ENCODE measurements at regions not wholly inside any gene's neighbourhood (a gene's known extent, or its start where the extent isn't known, plus 50 kb on each side); places are given as distances from the start of the nearest gene placed in this dataset.

DNA sequence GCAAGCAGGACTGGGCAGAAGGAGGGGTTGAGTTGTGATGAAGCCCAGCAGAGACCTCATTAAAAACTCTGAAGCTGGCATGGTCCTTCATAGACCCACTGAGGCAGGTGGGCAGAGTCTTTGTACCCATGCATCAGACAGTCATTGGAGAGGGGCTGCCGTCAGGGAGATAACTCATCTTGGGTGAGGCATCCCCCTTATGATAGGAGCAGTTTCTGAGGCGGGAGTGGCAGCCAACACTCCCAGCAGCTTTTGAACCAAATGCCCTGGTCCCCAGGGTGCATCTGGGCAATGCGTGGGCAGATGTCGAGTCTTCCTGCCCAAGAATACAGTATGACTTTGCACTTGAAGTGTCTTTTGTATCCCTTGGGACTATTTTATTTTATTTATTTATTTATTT lies 68.1 kb downstream of the HTR5A start:
- DNase-seq = no peak

DNA sequence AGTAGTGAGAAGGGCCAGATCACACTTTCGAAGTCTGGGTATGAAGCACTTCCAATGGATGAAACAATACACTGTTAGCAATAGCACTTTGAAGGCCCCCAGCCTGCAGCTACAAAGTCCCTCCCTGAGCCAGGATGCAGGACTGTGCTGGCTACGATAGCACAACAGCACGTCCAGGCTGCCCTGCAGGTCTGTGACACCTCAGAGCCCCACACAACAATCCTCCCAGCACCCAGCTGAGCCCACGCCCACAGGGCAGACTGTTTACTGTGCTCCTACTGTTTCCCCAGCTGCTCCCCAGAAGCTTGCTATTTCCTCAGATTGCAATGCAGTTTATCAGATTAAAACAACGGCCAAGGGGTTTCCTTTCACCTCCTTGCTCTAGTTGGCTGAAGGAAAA lies 71.4 kb downstream of the HTR5A start:
- no peak for DNase-seq

DNA sequence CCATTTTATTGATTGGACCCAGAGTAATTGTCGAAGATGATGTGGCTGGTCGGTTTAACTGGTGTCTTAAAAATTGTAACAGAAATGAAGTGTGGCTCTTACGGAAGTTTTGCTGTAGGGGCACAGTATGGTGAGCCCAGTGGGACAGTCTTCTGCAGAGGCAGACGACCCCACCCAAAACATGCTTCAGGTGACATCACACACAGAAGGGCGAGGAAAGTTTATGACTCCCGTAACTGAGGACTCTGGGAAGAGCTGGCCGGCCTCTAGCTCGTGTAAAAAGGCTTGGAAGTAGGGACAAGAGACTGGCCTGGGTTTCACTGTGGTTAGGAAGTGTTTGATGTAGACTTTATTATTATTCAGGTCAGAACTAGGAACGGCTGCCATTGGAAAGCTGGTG lies 73.3 kb downstream of the HTR5A start:
- DNase-seq = no peak

DNA sequence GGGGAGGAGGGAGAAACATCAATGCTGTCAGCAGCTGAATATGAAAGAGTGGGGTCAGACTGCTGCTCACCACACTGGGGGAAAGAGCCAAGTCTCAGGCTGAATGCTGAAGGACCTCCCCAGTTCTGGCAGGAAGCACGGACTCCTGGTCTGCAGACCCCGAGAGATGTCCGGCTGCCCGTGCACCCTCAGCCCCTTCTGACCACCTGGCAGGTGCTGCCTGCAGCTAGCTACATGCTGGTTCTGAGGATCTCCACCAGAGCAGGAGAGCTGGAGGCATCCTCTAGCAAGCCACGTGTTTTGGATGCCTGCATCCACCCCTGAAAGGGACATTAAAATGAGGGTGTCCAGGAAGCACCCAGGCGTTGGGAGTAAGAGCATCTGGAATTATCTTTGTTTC lies 74.2 kb downstream of the HTR5A start:
- DNase-seq = no peak

DNA sequence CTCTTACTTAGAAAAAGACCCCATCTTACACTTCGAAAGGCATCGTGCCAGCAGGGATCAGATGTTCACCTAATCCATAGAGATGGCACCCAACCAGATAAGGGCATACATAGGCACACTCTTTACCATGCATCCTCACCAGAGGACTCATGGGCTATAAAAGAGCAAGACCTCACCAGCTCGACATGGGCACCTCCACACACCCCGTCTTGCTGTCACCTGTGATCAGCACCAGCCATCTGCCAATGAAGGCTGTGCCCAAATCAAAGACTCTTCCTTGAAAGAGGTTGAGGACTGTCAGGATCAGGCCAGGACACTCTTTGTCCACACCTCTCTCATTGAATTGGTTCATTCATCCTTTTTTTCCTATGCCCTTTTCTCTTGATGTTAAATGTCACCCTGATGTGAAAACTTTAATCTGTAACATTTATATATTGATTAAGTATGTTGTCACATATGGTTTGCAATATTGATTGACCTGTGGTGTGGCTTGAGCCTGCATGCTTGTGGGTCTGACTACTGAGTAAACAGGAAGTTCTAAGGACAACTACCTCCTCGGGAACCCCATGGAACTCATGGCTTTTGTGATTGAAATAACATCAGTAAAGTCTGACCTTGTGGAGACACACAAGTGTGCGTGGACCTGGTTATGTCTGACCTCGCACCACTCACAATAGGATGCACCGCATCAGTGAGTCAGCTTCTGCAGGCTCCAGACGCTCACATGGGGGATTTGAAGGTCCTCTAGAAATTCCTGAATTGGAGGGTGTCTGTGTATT lies 75.5 kb downstream of the HTR5A start:
- DNase-seq = no peak

DNA sequence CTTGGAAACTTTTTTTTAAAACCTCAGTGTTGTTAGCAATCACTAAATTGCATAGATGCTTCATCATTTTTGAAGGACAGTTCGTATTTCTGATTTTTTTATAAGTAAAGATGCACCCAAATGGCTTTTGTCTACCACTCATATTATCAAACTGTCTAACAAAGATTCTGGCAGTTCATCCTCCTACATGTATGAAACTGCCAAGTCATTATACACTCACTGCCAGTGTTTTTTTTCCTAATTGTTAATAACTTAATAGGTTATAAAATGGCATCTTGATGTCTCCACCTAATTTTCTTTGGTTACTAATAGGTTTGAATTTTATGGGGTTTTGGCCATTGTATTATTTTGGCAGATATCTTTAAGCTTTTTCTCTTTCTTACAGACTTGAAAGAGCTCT lies 77.0 kb downstream of the HTR5A start:
- no peak for DNase-seq

DNA sequence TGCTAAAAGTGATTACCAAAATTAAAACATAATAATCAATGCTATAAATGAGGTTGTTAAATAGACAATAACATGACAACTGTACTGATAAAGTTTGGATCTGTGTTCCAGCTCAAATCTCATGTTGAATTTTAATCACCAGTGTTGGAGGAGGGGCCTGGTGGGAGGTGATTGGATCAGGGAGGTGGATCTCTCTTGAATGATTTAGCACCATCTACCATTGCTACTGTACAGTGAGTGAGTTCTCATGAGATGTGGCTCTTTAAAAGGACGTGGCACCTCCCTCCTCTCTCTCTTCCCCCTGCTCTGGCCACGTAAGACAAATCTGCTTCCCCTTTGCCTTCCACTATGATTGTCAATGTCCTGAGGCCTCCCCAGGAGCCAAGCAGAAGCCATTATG lies 77.5 kb downstream of the HTR5A start:
- DNase-seq = no peak

DNA sequence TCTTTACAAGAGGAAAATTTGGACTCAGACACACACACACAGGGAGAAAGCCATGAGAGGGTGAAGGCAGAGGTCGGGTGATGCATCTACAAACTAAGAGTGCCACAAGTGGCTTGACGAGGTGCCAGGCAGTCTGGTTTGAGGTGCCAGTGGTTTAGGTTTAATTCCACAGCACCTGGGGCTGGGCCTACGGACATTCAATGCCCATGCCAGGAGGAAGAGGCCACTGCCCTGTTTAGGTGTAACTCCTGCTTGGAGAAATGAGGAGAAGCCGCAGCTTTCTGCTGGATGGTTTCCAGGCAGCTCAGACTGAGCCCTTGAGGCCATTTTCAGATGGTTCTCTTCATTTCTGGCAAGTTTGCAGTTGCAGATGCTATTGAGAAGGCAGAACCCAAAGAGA lies 83.6 kb downstream of the HTR5A start:
- DNase-seq = no peak

DNA sequence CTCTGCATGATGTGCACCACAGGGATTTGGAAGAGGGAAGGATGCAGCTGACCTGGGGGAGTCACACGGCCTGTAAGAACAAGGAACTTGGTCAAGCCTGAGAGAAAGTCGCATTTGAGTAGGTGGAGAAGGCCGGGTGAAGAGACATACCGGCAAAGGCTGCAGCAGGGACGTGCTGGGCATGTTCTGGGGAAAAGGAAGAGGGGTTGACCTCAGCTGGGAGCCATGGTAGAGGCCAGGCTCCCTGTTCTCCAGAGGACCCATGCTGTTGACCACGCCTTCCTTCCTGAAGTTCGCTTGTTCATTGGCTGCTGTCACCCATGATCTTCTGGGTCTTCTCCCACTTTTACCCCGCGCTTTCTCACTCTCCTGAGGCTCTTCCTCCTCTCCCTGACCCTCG lies 84.5 kb downstream of the HTR5A start:
- DNase-seq = no peak

DNA sequence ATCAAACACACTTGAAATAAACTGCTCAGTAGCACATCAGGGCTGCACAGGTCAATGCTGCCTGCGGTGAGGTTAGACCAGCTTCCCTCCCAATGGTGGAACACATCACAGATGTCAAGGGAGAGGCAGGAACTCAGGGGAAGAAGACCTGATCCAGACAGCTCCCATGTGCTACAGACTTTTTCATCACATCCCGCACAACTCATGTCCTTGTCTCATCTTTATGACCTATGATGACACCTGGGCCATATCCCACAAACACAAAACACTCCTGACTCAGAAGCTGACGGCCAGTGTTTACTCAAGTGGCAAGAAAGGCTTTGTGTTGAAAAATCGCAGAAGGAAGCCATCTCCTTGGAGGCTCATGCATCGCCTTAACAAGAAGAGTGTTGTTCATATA lies 91.6 kb downstream of the HTR5A start:
- no peak for DNase-seq

DNA sequence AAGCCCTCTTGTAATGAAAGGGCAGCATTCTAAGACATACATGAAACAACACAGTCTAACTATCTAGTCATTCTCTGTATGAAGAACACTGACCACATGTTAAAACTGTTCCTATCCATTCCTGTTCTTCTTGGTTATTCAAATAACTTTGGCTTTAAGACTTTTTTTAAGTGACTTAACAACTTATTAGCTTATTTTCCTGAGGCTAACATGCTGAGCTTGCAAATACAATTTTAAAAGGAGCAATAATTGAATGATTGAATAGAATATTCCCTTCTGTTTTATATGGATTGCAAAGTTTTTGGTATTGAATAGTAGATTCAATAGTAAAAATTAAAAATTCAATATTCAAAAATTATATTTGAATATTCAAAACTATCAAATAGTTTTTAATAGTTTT lies 92.3 kb downstream of the HTR5A start:
- DNase-seq = no peak

DNA sequence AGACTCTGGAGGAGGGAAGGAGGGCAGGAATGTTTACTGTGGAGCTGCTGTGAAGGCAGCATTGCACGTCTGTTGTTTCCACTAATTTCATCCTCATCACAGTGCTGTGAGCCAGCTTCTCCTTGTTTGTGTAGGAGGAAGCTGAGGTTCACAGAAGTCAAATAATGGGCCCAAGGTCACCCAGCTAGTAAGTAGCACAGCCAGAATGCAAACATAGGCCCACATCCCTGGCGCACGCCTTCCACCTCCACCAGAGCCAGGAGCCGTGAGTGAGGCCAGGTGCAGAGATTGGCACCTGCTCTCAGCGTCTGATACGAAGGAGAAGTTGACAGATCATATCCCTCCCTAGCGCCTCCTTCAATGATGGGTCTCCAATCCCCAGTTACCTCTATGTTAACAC lies 93.6 kb downstream of the HTR5A start:
- DNase-seq = no peak

DNA sequence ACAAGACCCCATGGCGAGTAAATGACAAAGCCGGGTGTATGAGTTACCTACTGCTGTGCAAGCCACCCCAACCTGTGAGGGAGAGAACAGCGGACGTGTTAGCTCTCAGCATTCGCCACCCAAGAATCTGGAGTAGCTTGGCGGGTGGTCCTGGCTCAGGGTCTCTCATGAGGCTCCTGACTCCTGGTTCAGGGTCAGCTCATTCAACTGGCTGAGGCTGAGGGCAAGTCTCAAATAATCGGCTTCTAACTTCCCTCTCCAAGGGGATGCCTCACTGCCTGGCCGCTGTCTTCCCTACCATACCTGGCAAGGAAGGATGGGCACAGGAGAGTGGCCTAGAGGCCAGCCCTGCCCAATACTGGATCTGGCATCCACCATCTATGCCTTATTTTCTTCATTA lies 94.2 kb downstream of the HTR5A start:
- no peak for DNase-seq

DNA sequence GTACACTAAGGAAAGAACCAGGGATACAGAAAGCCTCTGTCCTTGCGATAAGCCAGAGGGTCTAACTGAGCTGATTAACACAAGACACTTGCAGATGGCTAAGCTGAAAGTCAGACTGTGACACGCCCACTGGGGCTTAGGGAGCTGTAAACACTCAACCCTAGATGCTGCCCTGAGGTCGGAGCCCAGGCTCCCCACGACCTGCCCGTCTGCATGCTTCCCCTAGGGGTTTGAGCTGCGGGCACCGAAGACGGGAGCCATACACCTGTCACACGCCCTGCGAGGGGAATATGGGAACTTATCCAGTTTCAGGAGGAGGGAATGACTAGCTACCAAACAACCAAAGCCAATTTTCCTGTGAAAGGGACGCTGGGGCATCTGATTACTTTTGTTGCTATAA lies 96.0 kb downstream of the HTR5A start:
- DNase-seq = no peak

DNA sequence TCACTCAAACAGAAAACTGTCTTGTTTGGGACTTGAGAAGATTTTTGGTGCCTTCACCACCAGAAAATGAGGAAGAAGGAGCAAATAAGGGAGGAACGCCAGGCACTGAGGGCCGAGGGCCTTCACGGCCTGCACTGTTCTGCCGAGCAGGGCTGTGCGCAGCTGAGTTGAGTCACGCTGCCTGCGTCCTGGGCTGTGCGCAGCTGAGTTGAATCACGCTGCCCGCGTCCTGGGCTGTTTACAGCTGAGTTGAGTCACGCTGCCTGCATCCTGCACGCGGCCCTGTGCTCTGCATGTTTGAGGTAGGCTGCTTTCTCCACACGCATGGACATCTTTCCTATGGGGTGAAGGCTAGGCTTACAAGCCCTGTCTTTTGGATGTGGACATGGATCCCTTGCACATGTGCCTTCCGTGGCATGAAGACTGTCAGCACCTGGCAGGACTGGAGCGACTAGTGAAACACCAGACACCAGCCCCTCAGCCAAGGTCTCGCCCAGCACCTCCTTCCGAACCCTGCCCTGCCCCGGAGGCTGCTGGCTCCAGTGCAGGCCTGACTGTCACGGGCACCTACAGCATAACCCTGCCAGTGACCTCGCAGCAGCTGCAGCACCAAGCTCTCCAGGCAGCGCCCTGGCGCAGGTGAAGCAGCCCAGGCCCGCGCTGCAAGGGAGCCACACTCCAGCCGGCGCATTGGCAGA lies 96.7 kb downstream of the HTR5A start:
- no peak for DNase-seq

DNA sequence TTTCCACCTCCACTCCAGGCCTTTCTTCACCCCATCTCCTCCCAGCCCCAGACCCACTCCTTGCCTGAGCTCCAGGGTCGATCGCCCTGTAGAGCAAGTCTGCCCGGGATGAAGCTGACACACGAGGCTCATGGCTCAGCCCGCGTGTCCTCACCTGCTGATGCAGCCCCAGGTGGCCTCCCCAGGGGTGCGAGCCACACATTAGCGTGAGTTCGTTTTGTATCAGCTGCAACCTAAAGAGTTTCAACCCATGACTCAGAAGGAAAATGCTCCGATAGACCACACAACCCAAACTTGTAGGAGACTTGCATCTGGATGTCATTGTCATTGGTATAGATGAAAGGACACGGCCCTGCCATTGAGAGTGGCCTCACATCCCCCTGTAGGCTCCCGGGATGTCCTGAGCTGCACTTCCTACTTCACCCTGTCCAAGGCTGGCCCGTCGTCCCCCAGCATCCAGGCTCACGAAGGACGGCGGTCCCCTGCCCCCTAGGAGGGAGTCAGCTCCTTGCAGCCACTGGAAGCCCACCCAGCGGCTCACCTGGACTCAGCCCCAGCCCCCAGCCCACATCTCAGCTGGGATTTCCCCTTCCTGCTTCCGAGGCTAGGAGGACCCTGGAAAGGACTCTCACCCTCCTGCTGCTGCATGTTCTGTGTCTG lies 97.7 kb downstream of the HTR5A start:
- DNase-seq = no peak

DNA sequence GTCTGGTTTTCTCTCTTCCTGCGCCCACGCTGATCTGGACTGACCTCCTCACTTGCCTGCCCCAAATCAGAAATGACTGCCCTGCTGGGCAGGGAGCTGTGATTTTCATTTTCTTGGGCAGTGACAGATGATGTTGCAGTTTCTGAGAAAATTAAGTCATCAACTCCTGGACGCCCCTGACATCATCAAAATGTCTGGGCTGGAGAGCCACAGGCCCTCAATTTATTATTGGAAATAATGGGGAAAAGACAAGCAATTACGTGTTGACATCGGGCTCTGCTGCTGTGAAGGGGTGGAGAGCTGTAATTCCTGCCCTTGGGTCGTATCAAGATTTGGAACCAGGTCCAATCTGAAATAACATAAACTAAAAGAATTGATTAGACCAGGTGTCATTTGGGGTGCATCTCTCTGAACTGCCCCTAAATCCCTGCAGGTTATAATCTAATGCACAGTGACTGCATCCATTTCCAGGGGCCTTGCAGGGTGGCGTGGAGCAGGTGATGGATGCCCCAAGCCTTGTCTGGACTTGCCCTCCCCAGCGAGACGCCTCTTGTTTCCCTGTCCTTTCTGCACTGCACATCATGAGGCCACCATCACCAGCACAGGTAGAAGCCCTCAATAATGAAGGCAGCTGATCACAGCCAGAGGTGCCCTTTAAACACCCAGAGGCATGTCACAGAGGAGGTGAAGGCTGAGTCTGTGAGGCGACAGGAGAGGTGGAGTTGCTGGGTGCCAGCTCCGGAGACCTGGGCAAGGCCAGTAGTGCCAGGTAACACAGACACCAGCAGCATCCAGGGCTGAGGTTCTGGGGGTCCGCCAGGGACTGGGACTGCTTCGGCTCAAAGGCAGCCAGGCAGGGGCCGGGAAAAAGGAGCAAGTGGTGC lies 98.7 kb downstream of the HTR5A start:
- no peak for DNase-seq

DNA sequence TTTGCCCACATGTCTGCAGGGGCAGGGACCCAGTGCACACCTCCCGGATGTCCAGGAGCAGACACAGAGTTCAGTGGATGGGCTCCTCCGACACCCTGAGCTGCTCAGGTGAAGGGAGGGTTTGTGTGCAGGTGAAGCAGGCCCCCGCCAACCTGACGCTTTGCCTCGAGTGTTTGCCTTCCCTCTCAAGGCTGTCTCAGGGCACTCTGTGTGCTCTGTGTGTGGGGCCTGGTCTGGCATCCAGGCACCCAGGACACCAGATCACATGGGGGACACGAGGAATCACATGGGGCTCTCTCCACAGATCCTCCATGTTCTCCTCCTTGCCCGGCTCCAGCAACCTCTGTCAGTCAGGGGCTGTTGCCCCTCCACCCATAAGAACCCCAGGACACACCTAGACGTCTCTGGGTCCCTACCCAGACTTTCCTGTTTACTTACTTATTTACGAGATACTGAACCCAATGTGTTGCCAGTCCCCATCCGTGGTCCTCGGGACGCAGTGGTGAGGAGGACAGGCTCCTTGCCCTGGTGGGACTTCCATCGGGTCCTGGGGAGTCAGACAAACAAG lies 99.5 kb downstream of the HTR5A start:
- DNase-seq = no peak

DNA sequence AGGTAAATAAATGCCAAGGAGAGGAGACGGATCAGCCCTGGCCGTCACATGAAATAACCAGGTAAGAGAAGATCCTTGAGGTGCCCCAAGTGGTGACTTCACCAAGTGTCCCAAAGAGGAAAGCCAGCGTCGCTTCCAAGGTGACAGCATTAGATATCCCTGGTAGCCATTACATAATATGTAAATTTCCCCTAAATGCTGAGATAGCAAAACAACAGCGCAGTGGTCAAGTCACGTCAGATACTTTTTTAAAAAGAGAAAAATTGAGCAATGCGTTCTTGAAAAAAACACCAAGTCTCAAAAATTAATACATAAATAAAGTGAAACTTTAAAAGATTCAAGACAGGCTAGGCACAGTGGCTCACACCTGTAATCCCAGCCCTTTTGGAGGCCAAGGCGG lies 100.2 kb downstream of the HTR5A start:
- DNase-seq = no peak

DNA sequence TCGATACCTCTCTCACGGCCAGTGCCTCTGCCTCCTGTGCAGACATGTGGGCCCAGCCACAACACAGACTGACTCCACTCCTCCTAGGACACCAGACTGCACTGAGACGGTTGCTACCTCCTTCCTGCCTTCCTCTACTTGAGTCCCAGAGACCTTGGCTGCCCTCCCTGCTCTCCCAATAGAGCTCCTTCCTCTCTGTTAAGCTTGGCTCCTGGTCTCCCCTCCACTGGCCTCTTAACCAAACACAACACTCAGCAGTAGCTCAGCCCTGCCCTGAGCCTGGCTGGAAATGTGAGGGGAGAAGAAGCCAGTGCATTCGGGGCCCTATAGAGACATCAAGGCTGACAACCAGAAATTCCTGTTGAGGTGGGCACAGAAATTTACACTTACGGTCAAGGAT lies 102.0 kb downstream of the HTR5A start:
- DNase-seq = no peak

DNA sequence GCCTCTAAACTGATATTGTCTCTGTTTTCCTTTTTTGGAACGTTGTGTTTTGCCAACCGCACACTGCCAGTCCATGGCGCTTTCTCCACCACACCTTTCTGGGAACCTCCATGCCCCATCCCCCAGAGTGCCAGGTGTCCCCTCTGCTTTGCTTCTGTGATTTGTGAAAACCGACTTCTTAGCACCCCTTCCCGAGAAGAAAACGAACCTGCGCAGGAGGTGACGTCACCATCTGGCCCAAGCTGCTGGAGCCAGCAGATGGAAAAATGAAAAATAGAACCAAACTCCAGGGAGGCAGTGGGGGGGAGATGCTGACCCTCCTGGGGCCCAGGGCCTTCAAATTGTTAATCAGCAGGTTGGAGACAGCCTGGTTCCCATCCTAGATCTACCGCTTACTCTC lies 103.8 kb downstream of the HTR5A start:
- DNase-seq = no peak

DNA sequence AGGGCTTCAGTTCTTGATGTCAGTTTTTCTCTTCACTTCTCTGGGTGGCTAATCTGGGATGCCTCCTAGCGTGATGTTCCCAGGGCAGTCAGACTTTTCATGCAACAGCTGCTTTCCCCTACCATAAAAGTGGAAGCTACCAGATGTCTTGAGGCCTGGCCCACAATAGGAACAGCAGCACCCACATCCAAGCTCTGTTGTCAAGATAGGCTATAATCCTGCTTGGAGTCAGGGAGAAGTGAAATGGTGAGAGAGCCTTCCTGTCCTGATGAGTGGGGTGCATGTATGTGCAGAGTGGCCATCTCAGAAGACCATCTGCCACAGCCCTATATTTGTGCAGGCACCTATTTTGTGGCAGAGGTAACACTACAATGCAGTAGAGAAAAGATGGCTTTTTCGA lies 108.0 kb downstream of the HTR5A start:
- DNase-seq = no peak

DNA sequence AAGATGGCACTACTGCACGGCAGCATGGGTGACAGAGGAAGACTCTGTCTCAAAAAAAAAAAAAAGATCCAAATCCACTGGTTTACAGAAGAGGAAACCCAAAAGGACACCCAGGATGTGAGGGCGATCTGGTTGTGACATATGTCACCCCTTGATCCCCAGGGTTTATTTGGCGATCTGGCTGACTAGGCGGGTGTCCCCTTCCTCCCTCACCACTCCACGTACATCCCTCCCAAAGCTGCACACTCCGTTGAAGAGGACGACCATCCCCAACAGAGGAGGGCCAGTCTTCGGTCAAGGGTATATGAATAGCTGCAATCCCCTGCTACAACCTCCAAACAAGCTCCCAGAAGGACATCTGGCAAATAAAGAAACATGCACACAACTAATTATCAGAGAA lies 111.6 kb downstream of the HTR5A start:
- DNase-seq = no peak

All from midbrain (tissue), 1 donor.